Activated CD8-positive, alpha-beta T cell treated with anti-CD3 and anti-CD28 coated beads for 36 hours (primary cell): ENCODE measurements at regions not wholly inside any gene's neighbourhood (a gene's known extent, or its start where the extent isn't known, plus 50 kb on each side); places are given as distances from the start of the nearest gene placed in this dataset.

ENCODE experiments used
- ATAC-seq: fragments of 200-7000 bp; cut with Tn5 transposase; one replicate; pipeline ENCODE4 v1.10.0; 2021; ENCODE audit warnings: mild to moderate bottlenecking, moderate library complexity
- CTCF ChIA-PET: fragments of 350-600 bp; sonication (Branson Sonifier 250); formaldehyde crosslinking; loops from one replicate; lab custom pipeline; 2021; ENCODE audit warnings: antibody characterized with exemption; lab: Charles Lee
- POLR2A ChIA-PET: fragments of 350-600 bp; sonication (Branson Sonifier 250); formaldehyde crosslinking; loops from one replicate; lab custom pipeline; 2021; ENCODE audit warnings: antibody characterized with exemption; lab: Charles Lee
- DNase-seq: peaks from one replicate; pipeline ENCODE4 v3.0.0-alpha.2; 2020
- H3K27ac Mint-ChIP-seq: one replicate; pipeline ENCODE4 v1.8.0; 2021; ENCODE audit warnings: mild to moderate bottlenecking, mixed read lengths
- H3K27me3 Mint-ChIP-seq: one replicate; pipeline ENCODE4 v1.8.0; 2021; ENCODE audit warnings: mixed read lengths
- H3K36me3 Mint-ChIP-seq: one replicate; pipeline ENCODE4 v1.8.0; 2021; ENCODE audit warnings: low read depth, mixed read lengths
- H3K4me1 Mint-ChIP-seq: one replicate; pipeline ENCODE4 v1.8.0; 2021; ENCODE audit warnings: low read depth, mixed read lengths
- H3K4me3 Mint-ChIP-seq: one replicate; pipeline ENCODE4 v1.8.0; 2021; ENCODE audit warnings: mild to moderate bottlenecking, moderate library complexity, mixed read lengths
- H3K9me3 Mint-ChIP-seq: one replicate; pipeline ENCODE4 v1.8.0; 2021; ENCODE audit warnings: mixed read lengths
- CTCF ChIP-seq: fragments of 200-600 bp; IDR thresholded peaks from one replicate; pipeline ENCODE4 v1.8.0; 2022; ENCODE audit warnings: antibody characterized with exemption, mild to moderate bottlenecking
- intact Hi-C: fragments of 100-400 bp; cut with micrococcal nuclease; formaldehyde crosslinking; loops from one replicate; pipeline ENCODE4 v1.10.0; 2022

- Mint-ChIP-seq H3K36me3 (no peaks in the 10 kb centered on the region), H3K27ac (no peak overlapping the region)
- POLR2A ChIA-PET, result no interaction called here
These were observed 395.8 kb upstream of the MIR17HG start for GRCh38 chr13:90951663-90952062.

GRCh38 chr13:90952326-90952725 is 395.2 kb upstream of the MIR17HG start:
- Mint-ChIP-seq H3K27me3 (no peaks in the 10 kb centered on the region), H3K9me3 (no peaks in the 10 kb centered on the region), H3K4me1 (no peaks in the 10 kb centered on the region), H3K27ac (no peak overlapping the region), H3K4me3 (no peak overlapping the region), H3K36me3 (no peaks in the 10 kb centered on the region)
- ChIA-PET CTCF (no interaction called here), POLR2A (no interaction called here)
- no peak for ATAC-seq
- DNase-seq, result no peak
- intact Hi-C loops, result no loop called here
- TF ChIP-seq CTCF, result no peak

More at GRCh38 chr13:90951663-90952062, 395.8 kb upstream of the MIR17HG start:
- H3K4me3 Mint-ChIP-seq, result no peak overlapping the region
- H3K4me1 Mint-ChIP-seq, result no peaks in the 10 kb centered on the region
- TF ChIP-seq CTCF, result no peak
- CTCF ChIA-PET, result interaction anchor here (1.1 kb wide), 1 partner anchor 17 kb away, joined by 3 read pairs; no protein-coding TSS in a partner anchor
- no peak for DNase-seq
- no peaks in the 10 kb centered on the region for H3K27me3 Mint-ChIP-seq
- no peak for ATAC-seq
- intact Hi-C loops, result no loop called here
- H3K9me3 Mint-ChIP-seq, result no peaks in the 10 kb centered on the region

- DNase-seq (no peak), ATAC-seq (no peak)
- intact Hi-C loops, result no loop called here
- no peaks in the 10 kb centered on the region for H3K4me1 Mint-ChIP-seq
- no peaks in the 10 kb centered on the region for H3K27me3 Mint-ChIP-seq
- CTCF ChIA-PET, result no interaction called here
- no peak overlapping the region for H3K4me3 Mint-ChIP-seq
- no peaks in the 10 kb centered on the region for H3K36me3 Mint-ChIP-seq
- no peak for TF ChIP-seq CTCF
- H3K27ac Mint-ChIP-seq, result no peak overlapping the region
- H3K9me3 Mint-ChIP-seq, result no peaks in the 10 kb centered on the region
- POLR2A ChIA-PET, result no interaction called here
These were observed 392.8 kb upstream of the MIR17HG start for GRCh38 chr13:90954605-90955195.

- ATAC-seq (no peak), DNase-seq (no peak)
- Mint-ChIP-seq H3K9me3 (no peaks in the 10 kb centered on the region), H3K27me3 (no peaks in the 10 kb centered on the region), H3K36me3 (no peaks in the 10 kb centered on the region), H3K27ac (no peak overlapping the region), H3K4me1 (no peaks in the 10 kb centered on the region), H3K4me3 (no peak overlapping the region)
- CTCF ChIA-PET, result no interaction called here
- intact Hi-C loops, result no loop called here
- POLR2A ChIA-PET, result no interaction called here
- TF ChIP-seq CTCF, result no peak
These were observed 391.5 kb upstream of the MIR17HG start for GRCh38 chr13:90956031-90956430.

- H3K4me1 Mint-ChIP-seq, result no peaks in the 10 kb centered on the region
- no peak for DNase-seq
- H3K27me3 Mint-ChIP-seq, result no peaks in the 10 kb centered on the region
- POLR2A ChIA-PET, result no interaction called here
- H3K9me3 Mint-ChIP-seq, result peaks cover 2% of the 10 kb centered on the region
- no peak for TF ChIP-seq CTCF
- CTCF ChIA-PET, result no interaction called here
- H3K27ac Mint-ChIP-seq, result no peak overlapping the region
- no peak for ATAC-seq
- intact Hi-C loops, result no loop called here
- H3K36me3 Mint-ChIP-seq, result no peaks in the 10 kb centered on the region
- H3K4me3 Mint-ChIP-seq, result no peak overlapping the region
These were observed 388.6 kb upstream of the MIR17HG start for GRCh38 chr13:90958866-90959265.
